ENCODE measurements at regions not wholly inside any gene's neighbourhood (a gene's known extent, or its start where the extent isn't known, plus 50 kb on each side); places are given as distances from the start of the nearest gene placed in this dataset.

DNA sequence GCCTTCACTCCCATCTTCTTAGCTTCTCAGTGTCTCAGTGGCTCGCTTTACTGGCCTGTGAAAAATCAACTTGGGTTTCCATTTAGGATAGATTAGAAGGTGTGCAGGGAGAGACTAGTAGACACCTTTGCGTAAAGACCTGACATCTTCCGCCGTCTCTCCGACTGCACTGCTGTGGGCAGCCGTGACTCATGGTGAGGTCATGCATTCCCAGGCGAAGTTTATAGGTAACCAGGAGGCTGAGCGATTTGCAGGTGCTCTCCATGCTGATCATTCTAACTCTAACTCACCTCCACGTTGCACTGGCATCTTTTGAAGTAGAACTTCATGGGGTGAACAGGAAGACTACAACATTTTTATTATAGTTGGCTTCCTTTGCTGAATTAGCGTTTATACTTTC lies 68.0 kb upstream of the ZNF438 start:
- no peak for DNase-seq (ENCODE audit: low read depth)
- CTCF ChIA-PET, result no interaction called here
- TF ChIP-seq, protein P1, sequence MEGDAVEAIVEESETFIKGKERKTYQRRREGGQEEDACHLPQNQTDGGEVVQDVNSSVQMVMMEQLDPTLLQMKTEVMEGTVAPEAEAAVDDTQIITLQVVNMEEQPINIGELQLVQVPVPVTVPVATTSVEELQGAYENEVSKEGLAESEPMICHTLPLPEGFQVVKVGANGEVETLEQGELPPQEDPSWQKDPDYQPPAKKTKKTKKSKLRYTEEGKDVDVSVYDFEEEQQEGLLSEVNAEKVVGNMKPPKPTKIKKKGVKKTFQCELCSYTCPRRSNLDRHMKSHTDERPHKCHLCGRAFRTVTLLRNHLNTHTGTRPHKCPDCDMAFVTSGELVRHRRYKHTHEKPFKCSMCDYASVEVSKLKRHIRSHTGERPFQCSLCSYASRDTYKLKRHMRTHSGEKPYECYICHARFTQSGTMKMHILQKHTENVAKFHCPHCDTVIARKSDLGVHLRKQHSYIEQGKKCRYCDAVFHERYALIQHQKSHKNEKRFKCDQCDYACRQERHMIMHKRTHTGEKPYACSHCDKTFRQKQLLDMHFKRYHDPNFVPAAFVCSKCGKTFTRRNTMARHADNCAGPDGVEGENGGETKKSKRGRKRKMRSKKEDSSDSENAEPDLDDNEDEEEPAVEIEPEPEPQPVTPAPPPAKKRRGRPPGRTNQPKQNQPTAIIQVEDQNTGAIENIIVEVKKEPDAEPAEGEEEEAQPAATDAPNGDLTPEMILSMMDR (IDR thresholded peaks at IDR 0.05; ENCODE audit: insufficient read depth, low read depth, low read length), result no peak
- H3K36me3 ChIP-seq (ENCODE audit: control insufficient read depth, insufficient read depth, low read length), result no peaks in the 10 kb centered on the region
- H3K27me3 ChIP-seq (ENCODE audit: control insufficient read depth, insufficient read depth, low read length), result no peaks in the 10 kb centered on the region
- no peak overlapping the region for H3K4me3 ChIP-seq (ENCODE audit: low read depth, low read length)
- POLR2A ChIA-PET, result no interaction called here

DNA sequence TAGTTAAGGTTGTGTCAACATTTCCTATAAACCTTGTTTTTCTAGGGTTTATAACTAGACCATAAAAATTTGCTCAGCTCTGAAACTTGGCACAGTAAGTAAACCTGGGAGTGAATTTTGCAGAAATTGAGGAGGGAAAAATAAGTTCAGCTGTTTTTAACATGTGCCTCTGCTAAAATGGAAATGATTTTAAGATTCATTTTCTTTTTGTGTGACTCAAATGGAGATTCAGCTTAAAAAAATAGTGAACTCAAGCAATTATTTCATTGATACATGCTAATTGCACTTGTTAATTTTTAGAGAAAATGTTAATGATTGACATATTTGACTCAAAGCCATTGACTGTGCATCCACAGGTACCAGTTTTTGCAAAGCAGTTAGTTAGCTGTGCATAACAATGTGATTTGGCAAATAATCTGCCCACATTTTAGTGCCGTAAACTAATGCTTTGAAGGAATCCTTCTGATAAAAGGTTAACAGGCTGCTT lies 68.5 kb upstream of the ZNF438 start:
- CTCF ChIA-PET, result interaction anchor here (1.2 kb wide), 1 partner anchor 47 kb away, joined by 3 read pairs; no protein-coding TSS in a partner anchor
- TF ChIP-seq, protein P1 (IDR thresholded peaks at IDR 0.05; ENCODE audit: insufficient read depth, low read depth, low read length), result no peak
- POLR2A ChIA-PET, result no interaction called here

DNA sequence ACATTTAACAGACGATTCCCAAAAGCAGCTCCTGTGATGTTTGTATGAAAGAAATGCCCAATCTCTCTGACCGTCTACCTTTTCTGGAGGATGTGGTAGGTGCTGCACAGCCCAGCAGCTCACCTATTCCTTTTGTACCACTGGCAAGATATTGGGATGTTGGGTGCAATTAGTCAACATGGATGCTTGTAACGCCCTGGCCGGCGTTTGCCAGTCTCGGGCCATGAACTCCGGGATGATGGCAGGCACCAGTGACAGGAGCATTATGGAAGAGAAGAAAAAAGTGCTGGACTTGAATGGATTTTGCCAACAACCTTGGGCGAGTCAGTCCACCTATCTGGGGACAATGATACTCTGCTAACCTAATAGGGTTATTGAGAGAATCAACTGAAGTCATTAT lies 69.0 kb upstream of the ZNF438 start:
- ChIA-PET CTCF (interaction anchor here (0.5 to 1.2 kb wide), 2 partner anchors 46 to 97 kb away, joined by 3 read pairs; no protein-coding TSS in a partner anchor), POLR2A (no interaction called here)
- TF ChIP-seq, protein P1 (IDR thresholded peaks at IDR 0.05; ENCODE audit: insufficient read depth, low read depth, low read length), result no peak
- Histone ChIP-seq H3K4me3 (ENCODE audit: low read depth, low read length) (no peak overlapping the region), H3K36me3 (ENCODE audit: control insufficient read depth, insufficient read depth, low read length) (no peaks in the 10 kb centered on the region), H3K27me3 (ENCODE audit: control insufficient read depth, insufficient read depth, low read length) (no peaks in the 10 kb centered on the region)
- no peak for DNase-seq (ENCODE audit: low read depth)

More for the DNA sequence above, 68.5 kb upstream of the ZNF438 start:
- DNase-seq (ENCODE audit: low read depth), result no peak
- Histone ChIP-seq H3K36me3 (ENCODE audit: control insufficient read depth, insufficient read depth, low read length) (no peaks in the 10 kb centered on the region), H3K27me3 (ENCODE audit: control insufficient read depth, insufficient read depth, low read length) (no peaks in the 10 kb centered on the region), H3K4me3 (ENCODE audit: low read depth, low read length) (no peak overlapping the region)

DNA sequence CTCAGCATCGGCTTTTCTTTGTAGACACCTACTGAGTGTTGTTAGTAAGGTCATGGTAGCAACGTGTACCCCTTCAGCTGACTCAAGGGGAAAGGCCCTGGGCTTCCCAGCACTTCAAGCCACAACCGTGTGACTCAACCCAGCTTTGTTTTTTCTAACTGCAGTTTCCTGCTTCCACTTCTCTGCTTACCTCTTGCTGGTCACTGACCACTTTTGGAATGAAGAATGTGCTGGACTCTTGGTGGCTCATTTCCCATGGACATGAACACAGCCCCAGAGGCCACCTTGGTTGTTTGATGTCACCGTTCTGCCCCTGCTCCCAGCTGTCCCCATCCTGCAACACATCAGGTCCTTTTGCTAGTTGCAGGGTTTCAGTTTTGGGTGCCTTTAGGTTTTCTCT lies 69.5 kb upstream of the ZNF438 start:
- ChIA-PET CTCF (interaction anchor here (0.5 to 1.2 kb wide), 3 partner anchors 46 to 284 kb away, joined by 3 to 4 read pairs (median 3); no protein-coding TSS in a partner anchor), POLR2A (no interaction called here)
- DNase-seq (ENCODE audit: low read depth), result no peak
- TF ChIP-seq, protein P1 (IDR thresholded peaks at IDR 0.05; ENCODE audit: insufficient read depth, low read depth, low read length), result no peak
- Histone ChIP-seq H3K4me3 (ENCODE audit: low read depth, low read length) (no peak overlapping the region), H3K27me3 (ENCODE audit: control insufficient read depth, insufficient read depth, low read length) (no peaks in the 10 kb centered on the region), H3K36me3 (ENCODE audit: control insufficient read depth, insufficient read depth, low read length) (no peaks in the 10 kb centered on the region)

DNA sequence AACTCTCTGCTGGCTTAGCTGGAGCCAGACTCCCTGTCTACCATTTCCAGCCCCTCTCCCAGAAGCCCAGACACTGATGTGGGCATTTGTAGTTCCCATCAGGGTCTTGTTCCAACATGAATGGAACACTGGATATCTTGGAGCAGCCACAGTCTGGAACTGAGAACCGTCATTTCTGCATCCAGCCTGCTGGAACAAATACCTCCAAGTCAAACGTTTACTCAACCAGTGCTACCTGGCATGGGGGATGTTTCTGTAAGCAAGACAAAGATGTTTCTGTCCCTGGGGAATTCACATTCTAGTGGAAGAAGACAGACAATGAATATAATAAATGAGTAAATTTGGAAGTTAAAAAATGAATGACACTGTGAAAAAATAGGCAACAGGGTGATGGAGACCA lies 70.8 kb upstream of the ZNF438 start:
- Histone ChIP-seq H3K36me3 (ENCODE audit: control insufficient read depth, insufficient read depth, low read length) (no peaks in the 10 kb centered on the region), H3K27me3 (ENCODE audit: control insufficient read depth, insufficient read depth, low read length) (no peaks in the 10 kb centered on the region), H3K4me3 (ENCODE audit: low read depth, low read length) (no peak overlapping the region)
- TF ChIP-seq, protein P1 (IDR thresholded peaks at IDR 0.05; ENCODE audit: insufficient read depth, low read depth, low read length), result no peak
- POLR2A ChIA-PET, result no interaction called here
- no peak for DNase-seq (ENCODE audit: low read depth)
- CTCF ChIA-PET, result no interaction called here
